ENCODE measurements at regions not wholly inside any gene's neighbourhood (a gene's known extent, or its start where the extent isn't known, plus 50 kb on each side); places are given as distances from the start of the nearest gene placed in this dataset.
"Not testable (repeated sequence)": the region's sequence is repeated elsewhere in the genome, so short reads cannot be mapped to it uniquely, and the experiment has no call there.

DNA sequence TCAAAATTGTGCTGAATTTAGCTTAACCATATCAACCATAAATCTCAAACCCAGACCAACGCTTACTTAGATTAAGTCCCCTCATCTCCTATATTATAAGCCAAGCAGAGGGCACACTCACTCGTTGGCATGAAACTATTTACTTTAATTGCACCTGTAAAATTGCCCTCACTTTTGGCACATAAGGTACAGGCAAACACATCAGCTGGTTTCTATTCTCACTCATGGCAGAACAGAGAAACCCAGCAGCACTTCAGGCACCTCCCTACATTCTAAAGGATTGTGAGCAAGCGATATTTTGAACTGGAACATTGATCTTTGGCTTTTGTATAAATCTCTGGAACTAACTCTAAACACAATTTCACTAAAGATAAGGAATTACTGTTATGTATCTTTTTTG, 845.6 kb upstream of the CDH6 start:
- CTCF ChIA-PET = no interaction called here
- TF ChIP-seq, protein P1, sequence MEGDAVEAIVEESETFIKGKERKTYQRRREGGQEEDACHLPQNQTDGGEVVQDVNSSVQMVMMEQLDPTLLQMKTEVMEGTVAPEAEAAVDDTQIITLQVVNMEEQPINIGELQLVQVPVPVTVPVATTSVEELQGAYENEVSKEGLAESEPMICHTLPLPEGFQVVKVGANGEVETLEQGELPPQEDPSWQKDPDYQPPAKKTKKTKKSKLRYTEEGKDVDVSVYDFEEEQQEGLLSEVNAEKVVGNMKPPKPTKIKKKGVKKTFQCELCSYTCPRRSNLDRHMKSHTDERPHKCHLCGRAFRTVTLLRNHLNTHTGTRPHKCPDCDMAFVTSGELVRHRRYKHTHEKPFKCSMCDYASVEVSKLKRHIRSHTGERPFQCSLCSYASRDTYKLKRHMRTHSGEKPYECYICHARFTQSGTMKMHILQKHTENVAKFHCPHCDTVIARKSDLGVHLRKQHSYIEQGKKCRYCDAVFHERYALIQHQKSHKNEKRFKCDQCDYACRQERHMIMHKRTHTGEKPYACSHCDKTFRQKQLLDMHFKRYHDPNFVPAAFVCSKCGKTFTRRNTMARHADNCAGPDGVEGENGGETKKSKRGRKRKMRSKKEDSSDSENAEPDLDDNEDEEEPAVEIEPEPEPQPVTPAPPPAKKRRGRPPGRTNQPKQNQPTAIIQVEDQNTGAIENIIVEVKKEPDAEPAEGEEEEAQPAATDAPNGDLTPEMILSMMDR (IDR thresholded peaks at IDR 0.05; ENCODE audit: control extremely low read depth, extremely low read depth, low read depth, missing control alignments) = no peak
- POLR2A ChIA-PET = no interaction called here
- no peak for DNase-seq (ENCODE audit: extremely low spot score)

DNA sequence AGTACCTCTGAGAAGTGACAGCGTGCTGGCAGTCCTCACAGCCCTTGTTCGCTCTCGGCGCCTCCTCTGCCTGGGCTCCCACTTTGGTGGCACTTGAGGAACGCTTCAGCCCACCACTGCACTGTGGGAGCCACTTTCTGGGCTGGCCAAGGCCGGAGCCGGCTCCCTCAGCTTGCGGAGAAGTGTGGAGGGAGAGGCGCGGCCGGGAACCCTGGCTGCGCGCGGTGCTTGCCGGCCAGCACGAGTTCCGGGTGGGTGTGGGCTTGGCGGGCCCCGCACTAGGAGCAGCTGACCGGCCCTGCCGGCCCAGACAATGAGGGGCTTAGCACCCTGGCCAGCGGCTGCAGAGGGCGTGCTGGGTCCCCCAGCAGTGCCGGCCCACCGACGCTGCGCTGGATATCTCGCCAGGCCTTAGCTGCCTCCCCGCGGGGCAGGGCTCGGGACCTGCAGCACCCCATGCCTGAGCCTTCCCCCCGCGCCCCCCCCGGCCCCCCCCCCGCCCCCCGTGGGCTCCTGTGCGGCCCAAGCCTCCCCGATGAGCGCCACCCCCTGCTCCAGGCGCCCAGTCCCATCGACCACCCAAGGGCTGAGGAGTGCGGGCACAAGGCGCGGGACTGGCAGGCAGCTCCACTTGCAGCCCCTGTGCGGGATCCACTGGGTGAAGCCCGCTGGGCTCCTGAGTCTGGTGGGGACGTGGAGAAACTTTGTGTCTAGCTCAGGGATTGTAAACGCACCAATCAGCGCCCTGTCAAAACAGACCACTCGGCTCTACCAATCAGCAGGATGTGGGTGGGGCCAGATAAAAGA, 847.7 kb upstream of the CDH6 start:
- DNase-seq (ENCODE audit: extremely low spot score); CTCF ChIA-PET; POLR2A ChIA-PET: not testable (repeated sequence)

DNA sequence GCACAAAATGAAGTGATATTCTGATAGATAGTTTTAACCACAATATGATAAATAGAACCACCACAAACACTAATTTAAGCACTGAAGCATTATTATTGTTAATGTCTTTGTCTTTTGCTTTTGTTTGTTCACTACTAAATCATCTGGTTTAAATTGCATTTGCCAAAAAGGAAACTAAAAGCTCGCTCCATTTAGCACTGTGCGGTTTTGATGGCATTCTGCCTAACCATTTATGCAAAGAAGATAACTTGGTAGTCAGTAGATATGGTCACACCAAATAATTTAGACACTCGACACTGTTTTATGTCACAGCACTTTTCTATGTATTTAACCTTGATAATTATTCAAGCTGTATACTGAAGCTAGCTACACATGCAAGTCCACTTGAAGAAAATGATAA, 849.8 kb upstream of the CDH6 start:
- TF ChIP-seq, protein P1 (IDR thresholded peaks at IDR 0.05; ENCODE audit: control extremely low read depth, extremely low read depth, low read depth, missing control alignments) = no peak
- no peak for DNase-seq (ENCODE audit: extremely low spot score)
- ChIA-PET CTCF (no interaction called here), POLR2A (no interaction called here)

DNA sequence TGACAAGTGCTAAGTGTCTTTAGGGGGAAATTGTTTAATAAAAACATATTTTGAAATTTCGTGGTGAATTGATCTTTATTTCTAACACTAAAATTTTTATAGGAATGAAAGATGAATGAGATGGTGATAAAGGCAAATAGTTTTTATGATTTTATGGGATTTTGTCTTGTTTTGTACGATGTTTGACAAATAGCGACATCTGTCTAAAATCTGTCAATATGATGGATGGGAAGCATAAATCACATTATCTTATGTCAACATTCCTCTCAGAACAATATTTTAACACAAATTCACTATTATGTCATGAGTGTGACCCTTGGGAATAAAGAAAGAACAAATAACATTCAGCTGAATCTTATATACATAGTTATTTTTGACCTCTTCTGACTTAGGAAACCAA, 852.0 kb upstream of the CDH6 start:
- ChIA-PET POLR2A (no interaction called here), CTCF (no interaction called here)
- TF ChIP-seq, protein P1 (IDR thresholded peaks at IDR 0.05; ENCODE audit: control extremely low read depth, extremely low read depth, low read depth, missing control alignments) = no peak
- no peak for DNase-seq (ENCODE audit: extremely low spot score)

DNA sequence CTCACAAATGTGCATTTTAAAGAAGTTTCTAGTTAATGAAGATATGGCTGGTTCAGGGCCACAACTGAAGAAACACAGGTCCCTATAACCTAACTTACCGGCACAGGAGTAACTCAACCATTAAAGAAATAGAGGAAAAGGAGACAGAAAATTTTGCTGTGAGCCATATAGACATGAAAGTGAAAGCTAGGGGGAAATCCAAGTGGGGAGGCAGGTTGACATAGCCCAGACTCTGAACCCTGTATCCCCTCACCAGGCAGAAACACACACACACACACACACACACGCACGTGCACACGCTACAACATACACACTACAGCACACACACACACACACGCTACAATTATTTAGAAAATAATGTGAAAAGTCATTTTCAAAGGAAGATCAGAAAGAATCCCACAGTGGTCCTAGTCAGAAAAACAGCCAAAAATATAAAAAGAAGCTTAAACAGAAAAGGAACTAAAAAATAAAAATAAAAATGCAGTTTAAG, 856.4 kb upstream of the CDH6 start:
- DNase-seq (ENCODE audit: extremely low spot score) = no peak
- ChIA-PET POLR2A (no interaction called here), CTCF (no interaction called here)
- TF ChIP-seq, protein P1 (IDR thresholded peaks at IDR 0.05; ENCODE audit: control extremely low read depth, extremely low read depth, low read depth, missing control alignments) = no peak

DNA sequence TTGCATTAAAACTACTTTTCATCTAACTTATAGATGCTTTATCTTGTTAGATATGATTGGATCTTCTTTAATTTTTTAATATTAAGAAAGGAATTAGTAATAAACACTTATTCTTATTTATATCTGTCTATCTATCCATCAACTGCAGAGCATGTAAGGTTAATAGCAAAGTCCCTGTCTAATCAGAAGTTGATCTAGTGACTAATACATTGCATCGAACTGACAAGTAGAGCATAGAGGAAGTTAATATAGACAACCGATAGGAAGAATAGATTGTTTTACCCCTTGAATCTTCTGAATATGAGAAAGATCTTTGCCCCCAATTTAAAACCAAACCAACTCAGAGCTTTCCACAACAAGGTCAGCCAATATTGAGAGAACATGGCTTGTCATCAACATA, 862.0 kb upstream of the CDH6 start:
- DNase-seq (ENCODE audit: extremely low spot score) = no peak
- CTCF ChIA-PET = no interaction called here
- POLR2A ChIA-PET = no interaction called here
- TF ChIP-seq, protein P1 (IDR thresholded peaks at IDR 0.05; ENCODE audit: control extremely low read depth, extremely low read depth, low read depth, missing control alignments) = no peak

DNA sequence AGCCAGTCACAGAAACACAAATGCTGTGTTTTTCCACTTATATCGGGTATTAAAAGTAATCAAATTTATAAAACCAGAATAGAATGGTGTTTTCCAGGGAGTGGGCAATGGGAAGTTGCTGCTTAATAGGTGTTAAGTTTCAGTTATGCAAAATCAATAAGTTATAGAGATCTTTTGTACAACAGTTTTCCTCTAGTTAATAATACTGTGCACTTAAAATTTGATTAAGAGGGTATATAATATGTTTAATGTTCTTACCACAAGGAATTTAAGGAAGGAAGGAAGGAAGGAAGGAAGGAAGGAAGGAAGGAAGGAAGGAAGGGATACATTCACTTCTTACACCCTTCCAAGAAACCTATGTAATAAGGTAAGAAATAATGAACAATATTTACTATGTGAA, 867.7 kb upstream of the CDH6 start:
- DNase-seq (ENCODE audit: extremely low spot score) = no peak
- TF ChIP-seq, protein P1 (IDR thresholded peaks at IDR 0.05; ENCODE audit: control extremely low read depth, extremely low read depth, low read depth, missing control alignments) = no peak
- ChIA-PET CTCF (no interaction called here), POLR2A (no interaction called here)

All from GM10248 (cell line).